HEK293 (cell line): ENCODE measurements at regions not wholly inside any gene's neighbourhood (a gene's known extent, or its start where the extent isn't known, plus 50 kb on each side); places are given as distances from the start of the nearest gene placed in this dataset.

ENCODE experiments used
- CTCF ChIP-seq: fragments of 450-650 bp; formaldehyde crosslinking; IDR thresholded peaks from 2 replicates; pipeline ENCODE4 v1.5.1; 2016; ENCODE audit warnings: missing biosample characterization, missing genetic modification characterization
- TCF7L2 ChIP-seq: IDR thresholded peaks from 2 replicates; pipeline ENCODE4 v1.6.1; 2011; ENCODE audit warnings: low read depth, mild to moderate bottlenecking, inconsistent platforms, low read length, moderate library complexity, borderline replicate concordance
- ZBTB17 ChIP-seq: fragments of 450-650 bp; formaldehyde crosslinking; IDR thresholded peaks from 2 replicates; pipeline ENCODE4 v1.5.1; 2016; ENCODE audit warnings: missing biosample characterization, missing genetic modification characterization
- ZBTB20 ChIP-seq: fragments of 450-650 bp; formaldehyde crosslinking; IDR thresholded peaks from 2 replicates; pipeline ENCODE4 v1.5.1; 2016; ENCODE audit warnings: missing biosample characterization, missing genetic modification characterization
- ZFP41 ChIP-seq: fragments of 450-650 bp; formaldehyde crosslinking; IDR thresholded peaks from 2 replicates; pipeline ENCODE4 v1.5.1; 2016; ENCODE audit warnings: missing biosample characterization, missing genetic modification characterization, borderline replicate concordance
- ZNF274 ChIP-seq, 2 experiments: fragments of 200-500 bp in 1 of 2; fragments of 450-650 bp in 1 of 2; sonication (Bioruptor generic) in 1 of 2; formaldehyde crosslinking in 1 of 2; IDR thresholded peaks; 2 replicates each; pipeline versions ENCODE4 v1.5.1 to v1.6.1; 2014 to 2016; ENCODE audit warnings: borderline replicate concordance in 1 of 2, inconsistent platforms in 1 of 2, low read length in 1 of 2, missing biosample characterization in 1 of 2, missing genetic modification characterization in 1 of 2
- ZNF600 ChIP-seq: fragments of 450-650 bp; formaldehyde crosslinking; IDR thresholded peaks from 2 replicates; pipeline ENCODE4 v1.5.1; 2016; ENCODE audit warnings: missing biosample characterization, missing genetic modification characterization
- ZNF785 ChIP-seq: fragments of 450-650 bp; formaldehyde crosslinking; IDR thresholded peaks from 2 replicates; pipeline ENCODE4 v1.5.1; 2016; ENCODE audit warnings: missing biosample characterization, missing genetic modification characterization

- no peak for TF ChIP-seq CTCF (tag by site-specific recombination)
- no peak for TF ChIP-seq ZNF274 (IDR thresholded peaks at IDR 0.05; ENCODE audit: low read length)
- TF ChIP-seq ZNF274 (tag by site-specific recombination; IDR thresholded peaks at IDR 0.05; ENCODE audit: borderline replicate concordance), result no peak
- TF ChIP-seq TCF7L2, result no peak
- TF ChIP-seq ZNF600 (tag by site-specific recombination), result no peak
- TF ChIP-seq ZNF785 (tag by site-specific recombination), result no peak
- TF ChIP-seq ZBTB17 (tag by site-specific recombination), result no peak
- no peak for TF ChIP-seq ZBTB20
- TF ChIP-seq ZFP41, result no peak
Measured at GRCh38 chr7:114182837-114183236, 231.8 kb upstream of the FOXP2 start.
